K562 (cell line): ENCODE measurements at regions not wholly inside any gene's neighbourhood (a gene's known extent, or its start where the extent isn't known, plus 50 kb on each side); places are given as distances from the start of the nearest gene placed in this dataset.

Experiments
- ARHGAP35 ChIP-seq: fragments of 450-650 bp; IDR thresholded peaks from 2 replicates; pipeline ENCODE4 v1.6.1; 2018; ENCODE audit not compliant: partially characterized antibody
- NFIX ChIP-seq: fragments of 250-450 bp; sonication (Bioruptor Pico); IDR thresholded peaks from 2 replicates; pipeline ENCODE4 v1.4.0; 2020; ENCODE audit warnings: low read depth, mild to moderate bottlenecking, moderate library complexity
- ZBTB40 ChIP-seq, 2 experiments: fragments of 450-650 bp in 1 of 2; sonication (generic) in 1 of 2; formaldehyde crosslinking in 1 of 2; IDR thresholded peaks; 2 replicates each; pipeline versions ENCODE4 v1.7.1 to v1.9.0; 2016 to 2022; ENCODE audit warnings: inconsistent platforms in 1 of 2, mild to moderate bottlenecking in 1 of 2, missing genetic modification reagents in 1 of 2

GRCh38 chr13:47809411-47809810, 191.7 kb downstream of the SUCLA2 start (continued):
- TF ChIP-seq ZBTB40 (IDR thresholded peaks at IDR 0.05) (no peak), ZBTB40 (CRISPR knock-in tag; IDR thresholded peaks at IDR 0.05) (no peak), NFIX (no peak), ARHGAP35 (no peak)
- TF ChIP-seq, all 486 proteins: peak for 0
